ENCODE measurements at regions not wholly inside any gene's neighbourhood (a gene's known extent, or its start where the extent isn't known, plus 50 kb on each side); places are given as distances from the start of the nearest gene placed in this dataset.

DNA sequence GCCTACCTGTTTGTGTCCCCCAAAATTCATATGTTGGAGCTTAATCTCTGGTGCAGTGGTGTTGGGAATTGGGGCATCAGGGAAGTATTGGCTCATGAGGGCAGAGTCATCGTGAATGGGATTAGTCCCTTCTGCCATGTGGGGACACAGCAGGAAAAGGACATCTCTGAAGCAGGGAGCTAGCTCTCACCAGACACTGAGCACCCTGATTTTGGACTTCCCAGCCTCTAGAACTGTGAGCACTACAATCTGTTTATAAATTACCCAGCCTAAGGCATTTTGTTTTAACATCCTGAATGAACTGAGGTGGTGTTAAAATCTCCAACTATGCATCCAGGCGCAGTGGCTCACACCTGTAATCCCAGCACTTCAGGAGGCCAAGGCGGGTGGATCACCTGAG is 206.0 kb downstream of the SEC14L1 start:
- Histone ChIP-seq H3K4me2 (ENCODE audit: insufficient read depth, low read length) (no peak overlapping the region), H3K36me3 (ENCODE audit: control insufficient read depth, insufficient read depth, low read length) (peaks cover 3% of the 10 kb centered on the region; the same call in 1 of the 3 replicates), H3K9me3 (replicated peaks; ENCODE audit: control insufficient read depth, insufficient read depth, low read depth, low read length) (no peaks in the 10 kb centered on the region), H2AFZ (ENCODE audit: low read depth, low read length) (no peak overlapping the region), H3K9me1 (ENCODE audit: control insufficient read depth, insufficient read depth, low read length) (no peaks in the 10 kb centered on the region), H3K4me1 (replicated peaks in 1 of 2; ENCODE audit: control insufficient read depth in 2 of 2, insufficient read depth in 2 of 2, low read length in 2 of 2) (peaks cover 5 to 7% of the 10 kb centered on the region in 2 experiments; a peak in 4 of 5 replicates), H4K20me1 (replicated peaks; ENCODE audit: control insufficient read depth, insufficient read depth, low read length) (no peaks in the 10 kb centered on the region; the same call in 1 of the 2 replicates), H3K9ac (ENCODE audit: insufficient read depth in 1 of 2, low read depth in 2 of 2, low read length in 2 of 2) (no peak overlapping the region), H3K4me3 (no peak overlapping the region), H3K27ac (ENCODE audit: extremely low read depth, low read depth, low read length) (no peak overlapping the region), H3K27me3 (ENCODE audit: control insufficient read depth in 2 of 2, insufficient read depth in 2 of 2, low read length in 2 of 2) (no peaks in the 10 kb centered on the region), H3K79me2 (ENCODE audit: control insufficient read depth, insufficient read depth, low read length) (peaks cover 76% of the 10 kb centered on the region)
- in situ Hi-C loops (cut with MboI), result no loop called here
- ATAC-seq (no peak), FAIRE-seq (no peak), DNase-seq (ENCODE audit: extremely low read depth in 1 of 4, low spot score in 3 of 4) (no peak)
- intact Hi-C loops (cut with micrococcal nuclease), result no loop called here
- WGBS (ENCODE audit: insufficient coverage, low coverage, missing lambda C conversion rate), result 88% methylated on average over 3 of the region's 3 CpGs
- no TSS peak for BruUV-seq (replicated peaks)
- POLR2A ChIA-PET, result interaction anchor here (1.2 kb wide), 1 partner anchor 18 kb away, joined by 4 read pairs; no protein-coding TSS in a partner anchor
- CTCF ChIA-PET (ENCODE audit: low intra/inter-chr PET ratio), result no interaction called here
- TF ChIP-seq RB1 (IDR thresholded peaks at IDR 0.05; ENCODE audit: low read depth) (no peak), KDM2B (CRISPR knock-in tag; IDR thresholded peaks at IDR 0.05) (no peak), CEBPB (tag; IDR thresholded peaks at IDR 0.05) (no peak), TAF15 (IDR thresholded peaks at IDR 0.05; ENCODE audit: low read depth, low read length) (no peak), FOXK2 (conservative IDR thresholded peaks at IDR 0.05 in 1 of 2, IDR thresholded peaks at IDR 0.05 in 1 of 2; ENCODE audit: low read depth in 2 of 2) (no peak), CHD4 (IDR thresholded peaks at IDR 0.05; ENCODE audit: insufficient read depth, insufficient replicate concordance, low read depth, low read length, poor library complexity, severe bottlenecking) (no peak), NFRKB (IDR thresholded peaks at IDR 0.05; ENCODE audit: low read depth) (no peak)
- TF ChIP-seq, protein P1, sequence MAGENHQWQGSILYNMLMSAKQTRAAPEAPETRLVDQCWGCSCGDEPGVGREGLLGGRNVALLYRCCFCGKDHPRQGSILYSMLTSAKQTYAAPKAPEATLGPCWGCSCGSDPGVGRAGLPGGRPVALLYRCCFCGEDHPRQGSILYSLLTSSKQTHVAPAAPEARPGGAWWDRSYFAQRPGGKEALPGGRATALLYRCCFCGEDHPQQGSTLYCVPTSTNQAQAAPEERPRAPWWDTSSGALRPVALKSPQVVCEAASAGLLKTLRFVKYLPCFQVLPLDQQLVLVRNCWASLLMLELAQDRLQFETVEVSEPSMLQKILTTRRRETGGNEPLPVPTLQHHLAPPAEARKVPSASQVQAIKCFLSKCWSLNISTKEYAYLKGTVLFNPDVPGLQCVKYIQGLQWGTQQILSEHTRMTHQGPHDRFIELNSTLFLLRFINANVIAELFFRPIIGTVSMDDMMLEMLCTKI (IDR thresholded peaks at IDR 0.05; ENCODE audit: partially characterized antibody), result no peak
- TF ChIP-seq, protein P2, sequence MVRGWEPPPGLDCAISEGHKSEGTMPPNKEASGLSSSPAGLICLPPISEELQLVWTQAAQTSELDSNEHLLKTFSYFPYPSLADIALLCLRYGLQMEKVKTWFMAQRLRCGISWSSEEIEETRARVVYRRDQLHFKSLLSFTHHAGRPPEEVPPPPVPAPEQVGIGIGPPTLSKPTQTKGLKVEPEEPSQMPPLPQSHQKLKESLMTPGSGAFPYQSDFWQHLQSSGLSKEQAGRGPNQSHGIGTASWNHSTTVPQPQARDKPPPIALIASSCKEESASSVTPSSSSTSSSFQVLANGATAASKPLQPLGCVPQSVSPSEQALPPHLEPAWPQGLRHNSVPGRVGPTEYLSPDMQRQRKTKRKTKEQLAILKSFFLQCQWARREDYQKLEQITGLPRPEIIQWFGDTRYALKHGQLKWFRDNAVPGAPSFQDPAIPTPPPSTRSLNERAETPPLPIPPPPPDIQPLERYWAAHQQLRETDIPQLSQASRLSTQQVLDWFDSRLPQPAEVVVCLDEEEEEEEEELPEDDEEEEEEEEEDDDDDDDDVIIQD (CRISPR knock-in tag; IDR thresholded peaks at IDR 0.05), result no peak
- TF ChIP-seq, protein P3, sequence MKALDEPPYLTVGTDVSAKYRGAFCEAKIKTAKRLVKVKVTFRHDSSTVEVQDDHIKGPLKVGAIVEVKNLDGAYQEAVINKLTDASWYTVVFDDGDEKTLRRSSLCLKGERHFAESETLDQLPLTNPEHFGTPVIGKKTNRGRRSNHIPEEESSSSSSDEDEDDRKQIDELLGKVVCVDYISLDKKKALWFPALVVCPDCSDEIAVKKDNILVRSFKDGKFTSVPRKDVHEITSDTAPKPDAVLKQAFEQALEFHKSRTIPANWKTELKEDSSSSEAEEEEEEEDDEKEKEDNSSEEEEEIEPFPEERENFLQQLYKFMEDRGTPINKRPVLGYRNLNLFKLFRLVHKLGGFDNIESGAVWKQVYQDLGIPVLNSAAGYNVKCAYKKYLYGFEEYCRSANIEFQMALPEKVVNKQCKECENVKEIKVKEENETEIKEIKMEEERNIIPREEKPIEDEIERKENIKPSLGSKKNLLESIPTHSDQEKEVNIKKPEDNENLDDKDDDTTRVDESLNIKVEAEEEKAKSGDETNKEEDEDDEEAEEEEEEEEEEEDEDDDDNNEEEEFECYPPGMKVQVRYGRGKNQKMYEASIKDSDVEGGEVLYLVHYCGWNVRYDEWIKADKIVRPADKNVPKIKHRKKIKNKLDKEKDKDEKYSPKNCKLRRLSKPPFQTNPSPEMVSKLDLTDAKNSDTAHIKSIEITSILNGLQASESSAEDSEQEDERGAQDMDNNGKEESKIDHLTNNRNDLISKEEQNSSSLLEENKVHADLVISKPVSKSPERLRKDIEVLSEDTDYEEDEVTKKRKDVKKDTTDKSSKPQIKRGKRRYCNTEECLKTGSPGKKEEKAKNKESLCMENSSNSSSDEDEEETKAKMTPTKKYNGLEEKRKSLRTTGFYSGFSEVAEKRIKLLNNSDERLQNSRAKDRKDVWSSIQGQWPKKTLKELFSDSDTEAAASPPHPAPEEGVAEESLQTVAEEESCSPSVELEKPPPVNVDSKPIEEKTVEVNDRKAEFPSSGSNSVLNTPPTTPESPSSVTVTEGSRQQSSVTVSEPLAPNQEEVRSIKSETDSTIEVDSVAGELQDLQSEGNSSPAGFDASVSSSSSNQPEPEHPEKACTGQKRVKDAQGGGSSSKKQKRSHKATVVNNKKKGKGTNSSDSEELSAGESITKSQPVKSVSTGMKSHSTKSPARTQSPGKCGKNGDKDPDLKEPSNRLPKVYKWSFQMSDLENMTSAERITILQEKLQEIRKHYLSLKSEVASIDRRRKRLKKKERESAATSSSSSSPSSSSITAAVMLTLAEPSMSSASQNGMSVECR (CRISPR knock-in tag; IDR thresholded peaks at IDR 0.05), result no peak
- TF ChIP-seq, protein P4, sequence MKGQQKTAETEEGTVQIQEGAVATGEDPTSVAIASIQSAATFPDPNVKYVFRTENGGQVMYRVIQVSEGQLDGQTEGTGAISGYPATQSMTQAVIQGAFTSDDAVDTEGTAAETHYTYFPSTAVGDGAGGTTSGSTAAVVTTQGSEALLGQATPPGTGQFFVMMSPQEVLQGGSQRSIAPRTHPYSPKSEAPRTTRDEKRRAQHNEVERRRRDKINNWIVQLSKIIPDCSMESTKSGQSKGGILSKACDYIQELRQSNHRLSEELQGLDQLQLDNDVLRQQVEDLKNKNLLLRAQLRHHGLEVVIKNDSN (CRISPR knock-in tag; IDR thresholded peaks at IDR 0.05), result no peak
- TF ChIP-seq, protein P5, sequence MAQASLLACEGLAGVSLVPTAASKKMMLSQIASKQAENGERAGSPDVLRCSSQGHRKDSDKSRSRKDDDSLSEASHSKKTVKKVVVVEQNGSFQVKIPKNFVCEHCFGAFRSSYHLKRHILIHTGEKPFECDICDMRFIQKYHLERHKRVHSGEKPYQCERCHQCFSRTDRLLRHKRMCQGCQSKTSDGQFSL (CRISPR knock-in tag; IDR thresholded peaks at IDR 0.05), result no peak
- TF ChIP-seq, protein P5 (tag; IDR thresholded peaks at IDR 0.05), result no peak
